Nucleus accumbens (tissue), 56 donors: ENCODE measurements at regions not wholly inside any gene's neighbourhood (a gene's known extent, or its start where the extent isn't known, plus 50 kb on each side); places are given as distances from the start of the nearest gene placed in this dataset.
"Not testable (repeated sequence)": the region's sequence is repeated elsewhere in the genome, so short reads cannot be mapped to it uniquely, and the experiment has no call there.

Experiments
- DNase-seq, 56 donors: peaks; one replicate each; lab custom pipeline; 2025; lab: John Stamatoyannopoulos, UW

- DNase-seq: no peak
These were observed 84.9 kb upstream of the NRN1 start for GRCh38 chr6:6091608-6092002.

GRCh38 chr6:6090861-6091607 lies 84.3 kb upstream of the NRN1 start:
- no peak for DNase-seq

- DNase-seq: peak in 1 of 56 donors; percentile 9
These were observed 79.4 kb upstream of the NRN1 start for GRCh38 chr6:6085928-6086668.

GRCh38 chr6:6080975-6081374 lies 74.2 kb upstream of the NRN1 start:
- no peak for DNase-seq

GRCh38 chr6:6074190-6074589 lies 67.5 kb upstream of the NRN1 start:
- no peak for DNase-seq

GRCh38 chr6:6068157-6068556 lies 61.4 kb upstream of the NRN1 start:
- not testable (repeated sequence) for DNase-seq

- no peak for DNase-seq
These were observed 51.3 kb upstream of the NRN1 start for GRCh38 chr6:6058054-6058444.

- DNase-seq: no peak
These were observed 50.8 kb upstream of the NRN1 start for GRCh38 chr6:6057442-6058053.
